ENCODE measurements at regions not wholly inside any gene's neighbourhood (a gene's known extent, or its start where the extent isn't known, plus 50 kb on each side); places are given as distances from the start of the nearest gene placed in this dataset.
"Not testable (repeated sequence)": the region's sequence is repeated elsewhere in the genome, so short reads cannot be mapped to it uniquely, and the experiment has no call there.

DNA sequence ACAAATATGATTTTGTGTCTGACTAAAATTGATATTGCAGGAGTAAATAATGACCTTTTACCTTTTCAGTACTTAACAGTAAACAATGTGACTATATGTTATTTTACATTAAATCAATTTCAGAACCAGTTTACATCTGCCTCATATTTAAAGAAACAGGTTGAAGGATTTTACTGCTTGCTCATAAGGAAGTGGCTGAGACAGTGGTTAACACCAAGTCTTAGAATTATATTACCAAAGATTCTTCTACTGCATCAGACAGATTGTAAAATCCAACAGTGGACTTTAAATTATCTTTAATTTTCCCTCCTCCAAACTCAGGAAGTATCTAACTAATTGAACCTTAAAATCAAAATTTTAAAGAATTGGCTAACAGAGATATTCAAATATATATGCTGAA, 1929.9 kb downstream of the PCDH9 start:
- no peak for TF ChIP-seq CTCF (IDR thresholded peaks at IDR 0.05; ENCODE audit: insufficient read depth, low read depth, low read length, missing control alignments)
- DNase-seq (ENCODE audit: low read depth) = no peak
- H3K4me3 ChIP-seq (ENCODE audit: low read depth, low read length) = no peak overlapping the region

DNA sequence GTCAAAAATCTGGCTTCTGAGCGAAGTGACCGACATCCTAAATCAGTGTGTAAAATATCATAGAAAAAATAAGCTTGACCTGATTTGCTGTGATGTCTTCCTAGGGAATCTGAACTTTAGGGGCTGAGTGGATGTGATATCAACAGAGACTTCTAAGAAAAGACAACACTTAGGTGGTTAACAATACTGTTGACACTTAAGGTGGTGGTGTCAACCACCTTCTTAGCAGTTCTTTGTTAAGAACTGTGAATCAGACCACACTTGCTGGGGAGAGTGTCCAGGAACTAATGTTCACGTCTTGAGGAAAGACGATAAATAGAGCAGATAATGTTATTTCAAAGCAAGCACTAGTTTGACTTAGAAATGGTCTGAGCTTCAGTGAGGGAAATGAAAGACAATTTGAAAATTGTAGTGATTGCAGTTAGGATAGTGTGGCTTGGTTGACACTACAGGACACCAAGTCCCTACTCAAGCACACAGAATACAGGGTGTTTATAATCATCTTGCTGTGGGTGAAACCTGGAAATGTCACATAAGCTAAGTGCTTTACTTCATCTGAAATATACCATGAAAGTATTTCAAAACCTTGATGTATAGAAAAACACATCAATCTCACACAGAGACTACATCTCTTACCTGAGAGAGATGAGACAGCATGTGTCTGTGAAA, 1936.5 kb downstream of the PCDH9 start:
- TF ChIP-seq CTCF (IDR thresholded peaks at IDR 0.05; ENCODE audit: insufficient read depth, low read depth, low read length, missing control alignments) = no peak
- H3K4me3 ChIP-seq (ENCODE audit: low read depth, low read length) = no peak overlapping the region
- no peak for DNase-seq (ENCODE audit: low read depth)

DNA sequence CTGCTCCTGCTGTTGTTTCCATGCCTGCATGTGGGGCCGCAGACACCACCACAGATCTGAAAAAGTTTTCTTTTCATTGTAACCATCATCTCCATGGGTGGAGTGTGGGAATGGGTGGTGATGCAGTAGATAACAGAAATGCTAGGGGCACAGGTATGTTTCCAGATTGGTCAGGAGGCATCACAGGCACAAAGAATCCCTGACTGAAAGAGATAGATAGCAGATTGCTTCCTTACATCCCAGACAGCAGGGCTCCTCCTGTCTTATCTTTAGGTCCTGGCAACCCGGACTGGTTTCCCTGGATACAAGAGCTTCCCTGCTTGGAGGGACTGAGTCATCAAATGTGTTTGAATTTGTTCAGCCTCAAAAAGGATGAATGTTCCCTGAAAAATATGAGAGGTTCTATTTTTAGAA, 1937.6 kb downstream of the PCDH9 start:
- no peak for DNase-seq (ENCODE audit: low read depth)
- H3K4me3 ChIP-seq (ENCODE audit: low read depth, low read length) = no peak overlapping the region
- no peak for TF ChIP-seq CTCF (IDR thresholded peaks at IDR 0.05; ENCODE audit: insufficient read depth, low read depth, low read length, missing control alignments)

GRCh38 chr13:65287405-65287804, 1942.7 kb downstream of the PCDH9 start:
- no peak overlapping the region for H3K4me3 ChIP-seq (ENCODE audit: low read depth, low read length)
- no peak for DNase-seq (ENCODE audit: low read depth)
- no peak for TF ChIP-seq CTCF (IDR thresholded peaks at IDR 0.05; ENCODE audit: insufficient read depth, low read depth, low read length, missing control alignments)

DNA sequence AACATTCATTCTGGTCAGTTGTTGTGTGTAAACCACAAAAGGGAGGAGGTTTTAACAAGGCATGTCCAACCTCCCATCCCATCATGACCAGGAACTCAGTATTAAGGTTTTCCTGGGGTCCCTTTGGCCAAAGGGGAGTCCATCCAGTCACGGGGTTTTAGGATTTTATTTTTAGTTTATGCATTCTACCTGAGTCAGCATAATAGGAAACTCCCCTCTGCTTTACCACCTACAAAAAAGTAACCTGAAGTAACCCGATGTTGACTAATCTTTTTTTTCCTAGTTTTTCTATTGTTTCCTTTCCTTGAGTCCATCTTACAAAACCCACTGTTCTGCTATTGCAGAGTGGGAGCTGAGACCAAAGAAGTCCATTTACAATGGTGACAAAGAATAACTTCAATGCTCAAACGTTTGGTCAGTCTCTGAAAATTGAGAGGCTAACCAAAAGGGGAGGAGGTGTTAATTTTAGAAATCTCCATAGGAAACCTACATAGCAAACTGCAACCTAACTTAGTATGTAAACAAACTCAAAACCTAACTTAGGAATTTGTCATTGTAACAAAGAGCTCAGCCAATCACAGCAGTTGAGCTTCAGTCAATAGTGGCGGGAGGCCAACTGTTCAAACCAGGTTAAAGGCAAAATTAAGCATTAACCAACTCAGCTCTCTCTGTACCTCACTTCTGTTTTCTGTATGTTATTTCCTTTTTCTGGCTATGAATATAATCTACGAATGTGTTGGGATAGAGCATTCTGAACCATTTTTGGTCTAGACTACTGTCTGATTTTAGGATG, 1954.1 kb downstream of the PCDH9 start:
- no peak for TF ChIP-seq CTCF (IDR thresholded peaks at IDR 0.05; ENCODE audit: insufficient read depth, low read depth, low read length, missing control alignments)
- no peak overlapping the region for H3K4me3 ChIP-seq (ENCODE audit: low read depth, low read length)
- no peak for DNase-seq (ENCODE audit: low read depth)

GRCh38 chr13:65275108-65275507, 1955.0 kb downstream of the PCDH9 start:
- no peak overlapping the region for H3K4me3 ChIP-seq (ENCODE audit: low read depth, low read length)
- DNase-seq (ENCODE audit: low read depth) = no peak
- TF ChIP-seq CTCF (IDR thresholded peaks at IDR 0.05; ENCODE audit: insufficient read depth, low read depth, low read length, missing control alignments) = no peak

- DNase-seq (ENCODE audit: low read depth); H3K4me3 ChIP-seq (ENCODE audit: low read depth, low read length): not testable (repeated sequence)
Observed at GRCh38 chr13:65273811-65274420, 1956.2 kb downstream of the PCDH9 start.
